HG02588 (cell line): ENCODE measurements at regions not wholly inside any gene's neighbourhood (a gene's known extent, or its start where the extent isn't known, plus 50 kb on each side); places are given as distances from the start of the nearest gene placed in this dataset.

Source experiments
- ATAC-seq: cut with Tn5 transposase; IDR thresholded peaks from one replicate; pipeline ENCODE4 v1.9.1; 2021; ENCODE audit warnings: mild to moderate bottlenecking, moderate library complexity; ENCODE audit not compliant: unreplicated experiment

DNA sequence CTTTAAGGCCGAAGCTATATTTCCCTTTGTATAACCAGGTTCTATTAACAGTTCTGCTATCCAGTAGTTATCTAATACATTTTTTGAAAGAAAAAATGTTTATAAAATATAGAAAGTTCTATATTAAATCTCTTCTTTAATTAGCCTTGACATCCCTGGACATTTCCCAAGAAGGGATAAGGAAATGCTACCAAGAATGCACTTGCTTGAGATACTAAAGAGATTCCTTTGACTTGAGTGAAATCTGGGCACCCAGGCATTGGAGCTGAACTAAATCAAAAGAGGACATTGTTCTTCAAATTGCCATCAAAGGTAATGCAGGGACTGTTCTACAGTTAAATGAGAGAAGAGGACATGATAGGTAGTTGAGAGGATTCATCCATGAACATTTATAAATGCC, 535.9 kb upstream of the FAT3 start:
- no peak for ATAC-seq

DNA sequence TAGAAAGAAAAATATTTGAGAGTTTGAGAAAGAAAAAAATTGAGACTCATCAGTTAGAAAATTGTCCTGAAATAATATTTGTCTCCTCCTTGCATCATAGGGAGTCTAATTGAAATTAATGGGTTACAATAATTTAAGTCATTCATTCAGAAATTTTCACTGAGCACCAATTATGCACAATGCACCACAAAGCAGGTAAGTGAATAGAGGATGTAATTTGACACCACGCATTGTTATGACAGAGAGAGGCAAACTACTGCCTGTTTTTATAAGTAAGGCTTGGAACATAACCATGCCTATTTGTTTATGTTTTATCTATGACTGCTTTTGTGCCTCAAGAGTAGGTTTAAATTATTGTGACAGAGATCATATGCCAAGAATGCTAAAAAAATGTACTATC, 537.9 kb upstream of the FAT3 start:
- no peak for ATAC-seq

GRCh38 chr11:91686281-91686680, 538.3 kb upstream of the FAT3 start:
- ATAC-seq, result no peak

GRCh38 chr11:91673705-91674104, 550.9 kb upstream of the FAT3 start:
- ATAC-seq, result no peak

GRCh38 chr11:91664521-91664920, 560.1 kb upstream of the FAT3 start:
- ATAC-seq, result no peak

- no peak for ATAC-seq
These were observed 564.6 kb upstream of the FAT3 start for GRCh38 chr11:91660036-91660435.

GRCh38 chr11:91654686-91655085, 569.9 kb upstream of the FAT3 start:
- no peak for ATAC-seq

DNA sequence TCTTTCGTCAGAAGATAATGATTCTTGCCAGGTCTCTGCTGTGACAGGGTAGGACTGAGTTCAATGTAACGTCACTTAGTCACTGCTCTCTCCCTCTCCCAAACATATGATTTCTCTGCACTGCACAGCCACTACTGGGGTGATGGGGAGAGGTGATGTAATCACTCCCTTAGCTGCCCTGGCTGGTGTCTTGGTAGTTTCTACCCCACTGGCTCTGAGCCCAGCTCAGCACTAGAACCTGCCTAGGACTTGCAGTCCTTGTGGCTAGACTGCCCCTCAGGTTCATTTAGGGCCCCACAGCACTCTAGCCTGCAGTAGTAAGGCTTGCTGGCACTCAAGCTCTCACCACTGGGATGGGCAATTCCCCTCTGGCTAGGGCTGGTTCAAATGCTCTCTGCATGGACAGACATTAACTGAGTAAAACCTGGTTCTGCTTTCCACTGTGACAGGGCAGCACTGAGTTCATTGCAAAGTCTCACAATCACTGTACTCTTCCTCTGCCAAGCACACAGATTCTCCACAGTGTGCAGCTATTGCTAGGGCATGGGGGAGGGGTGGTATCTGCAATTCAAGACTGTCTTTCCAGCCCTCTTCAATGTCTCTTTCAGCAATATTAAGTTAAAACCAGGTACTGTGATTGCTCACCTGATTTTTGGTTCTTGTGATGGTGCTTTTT, 571.4 kb upstream of the FAT3 start:
- no peak for ATAC-seq

DNA sequence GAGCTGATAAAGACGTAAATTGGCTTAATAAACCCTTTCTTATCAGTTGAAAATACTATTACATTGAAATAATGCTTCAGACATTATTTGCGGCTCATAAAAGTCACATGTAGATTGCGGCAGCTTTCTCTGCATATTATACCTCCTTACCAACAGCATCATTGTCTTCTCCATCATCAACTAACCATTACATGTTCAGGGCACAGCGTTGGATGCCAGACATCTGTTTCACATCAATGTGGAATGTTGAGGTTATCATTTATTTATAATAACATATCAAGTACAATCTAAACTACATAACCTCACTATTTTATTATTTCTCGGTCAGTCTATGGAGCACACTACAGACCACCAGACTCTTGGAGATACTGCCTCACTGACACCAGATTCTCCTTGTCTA, 573.8 kb upstream of the FAT3 start:
- ATAC-seq, result no peak

GRCh38 chr11:91641153-91641552, 583.5 kb upstream of the FAT3 start:
- ATAC-seq, result no peak

- no peak for ATAC-seq
These were observed 585.3 kb upstream of the FAT3 start for GRCh38 chr11:91639359-91639758.

GRCh38 chr11:91630916-91631673, 593.5 kb upstream of the FAT3 start:
- ATAC-seq, result no peak

- no peak for ATAC-seq
These were observed 599.1 kb upstream of the FAT3 start for GRCh38 chr11:91625495-91625894.

GRCh38 chr11:91624021-91624420, 600.6 kb upstream of the FAT3 start:
- no peak for ATAC-seq

DNA sequence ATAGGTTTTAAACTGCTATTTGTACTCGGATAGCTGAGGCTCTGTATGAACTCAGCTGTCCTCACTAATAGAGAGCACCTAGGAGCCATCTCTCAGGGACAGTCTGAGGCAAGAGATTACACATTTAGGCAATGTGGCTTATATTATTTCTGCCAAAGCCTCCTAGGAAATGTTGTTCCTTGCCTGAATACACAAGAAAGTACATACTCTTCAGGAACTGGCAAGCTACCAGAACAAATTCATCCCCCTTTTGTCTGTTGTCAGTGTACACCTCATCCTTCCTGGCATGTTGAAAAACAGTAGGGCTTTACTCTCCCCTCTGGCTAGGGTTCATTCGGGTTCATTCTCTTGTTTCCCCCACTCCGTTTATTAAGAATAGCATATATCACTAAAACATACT, 615.9 kb upstream of the FAT3 start:
- no peak for ATAC-seq

- ATAC-seq, result no peak
These were observed 628.5 kb upstream of the FAT3 start for GRCh38 chr11:91596111-91596510.

DNA sequence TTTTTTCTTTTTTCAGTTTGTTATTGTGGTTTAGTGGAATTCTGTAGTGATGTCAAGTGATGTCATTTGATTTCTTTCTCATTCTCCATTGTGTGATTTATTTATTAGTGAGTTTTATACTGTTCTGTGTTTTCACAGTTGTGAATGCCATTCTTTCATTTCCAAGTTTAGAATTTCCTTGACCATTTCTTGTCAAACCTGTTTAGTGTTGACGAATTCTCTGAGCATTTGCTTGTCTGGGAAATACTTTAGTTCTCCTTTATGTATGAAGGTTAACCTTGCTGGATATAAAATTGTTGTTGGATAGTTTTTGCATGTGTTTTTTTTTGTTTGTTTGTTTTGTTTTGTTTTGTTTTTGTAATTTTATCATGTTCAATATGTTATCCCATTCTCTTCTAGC, 633.6 kb upstream of the FAT3 start:
- no peak for ATAC-seq

DNA sequence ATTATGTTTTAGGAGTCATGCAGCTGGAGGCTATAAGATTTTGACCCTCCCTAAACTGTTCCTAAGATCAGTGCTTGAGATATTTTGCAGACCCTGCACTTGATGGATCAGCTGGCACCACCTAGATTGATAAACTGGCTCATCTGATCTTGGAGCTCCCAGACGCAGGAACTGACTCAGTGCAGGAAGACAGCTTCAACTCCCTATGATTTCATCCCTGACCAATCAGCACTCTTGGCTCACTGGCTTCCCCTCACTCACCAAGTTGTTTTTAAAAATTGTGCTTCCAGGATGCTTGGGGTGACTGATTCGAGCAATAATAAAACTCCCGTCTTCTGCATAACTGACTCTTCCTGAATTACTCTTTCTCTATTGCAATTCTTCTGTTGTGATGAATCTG, 637.5 kb upstream of the FAT3 start:
- no peak for ATAC-seq

DNA sequence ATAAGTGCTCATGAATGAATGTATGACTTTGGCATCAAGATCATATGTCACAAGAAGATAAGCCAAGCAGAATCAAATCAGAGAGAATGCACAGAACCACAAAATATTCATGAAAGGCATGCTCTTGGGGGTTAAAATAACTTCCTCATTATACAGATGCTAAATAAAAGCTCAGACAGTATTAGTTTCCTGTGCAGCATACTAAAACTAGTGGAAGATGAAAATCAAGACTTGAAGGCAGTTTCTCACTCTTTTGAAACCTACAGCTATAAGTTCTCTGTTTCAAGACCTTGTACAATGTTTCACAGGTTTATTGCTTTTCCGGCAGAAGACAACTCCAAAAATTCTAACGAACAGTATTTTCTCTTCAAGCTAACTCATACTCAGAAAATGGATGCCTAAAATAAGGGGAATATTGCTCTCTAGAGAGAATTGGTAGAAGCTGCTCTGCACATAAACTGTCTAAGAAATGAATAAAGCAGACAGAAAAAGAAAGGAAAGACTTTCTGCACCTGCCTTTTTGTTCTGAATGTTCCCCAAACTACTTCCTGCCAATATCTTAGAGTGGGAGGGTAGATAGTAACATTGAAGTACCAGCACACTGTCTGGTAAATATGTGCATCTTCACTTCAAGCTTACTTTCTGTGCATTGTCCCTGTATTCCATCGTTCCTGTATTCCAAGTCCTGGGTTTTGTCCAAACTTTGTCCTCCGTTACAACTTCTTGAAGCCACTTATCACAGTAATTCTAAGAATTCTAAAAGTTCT, 639.4 kb upstream of the FAT3 start:
- ATAC-seq, result no peak

DNA sequence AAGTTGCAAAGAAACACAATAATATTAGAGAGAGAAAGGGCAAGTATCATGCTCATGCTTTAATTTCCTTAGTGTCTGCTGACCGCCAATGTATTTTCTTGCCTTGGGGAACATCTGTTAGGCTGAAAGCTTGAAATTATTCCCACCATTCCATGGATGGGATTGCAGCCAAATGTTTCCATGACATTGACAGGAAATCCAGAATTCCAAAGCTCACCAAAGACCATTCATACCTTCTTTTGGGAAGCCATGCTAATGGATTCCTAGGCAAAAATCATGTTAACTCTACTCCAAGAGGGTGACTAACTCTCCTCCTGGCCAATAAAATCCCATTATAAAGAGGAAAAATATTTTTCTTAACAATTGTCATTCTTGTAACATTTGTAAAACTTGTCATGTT, 661.4 kb upstream of the FAT3 start:
- no peak for ATAC-seq

GRCh38 chr11:91560434-91560833, 664.2 kb upstream of the FAT3 start:
- ATAC-seq, result no peak

- no peak for ATAC-seq
These were observed 686.6 kb upstream of the FAT3 start for GRCh38 chr11:91538065-91538464.
